Neural crest cell (in vitro differentiated cells): ENCODE measurements at regions not wholly inside any gene's neighbourhood (a gene's known extent, or its start where the extent isn't known, plus 50 kb on each side); places are given as distances from the start of the nearest gene placed in this dataset.

ENCODE experiments used
- DNase-seq: peaks from one replicate; pipeline ENCODE4 v3.0.0; 2021; ENCODE audit warnings: low read depth, mixed read lengths, low spot score
- H3K27ac Mint-ChIP-seq: one replicate; pipeline ENCODE4 v1.8.0; 2021; ENCODE audit warnings: mild to moderate bottlenecking, mixed read lengths; ENCODE audit not compliant: unreplicated experiment
- H3K27me3 Mint-ChIP-seq: 2 replicates; pipeline ENCODE4 v1.8.0; 2021; ENCODE audit warnings: low read depth, mild to moderate bottlenecking, mixed read lengths
- H3K36me3 Mint-ChIP-seq: 2 replicates; pipeline ENCODE4 v1.8.0; 2021; ENCODE audit warnings: low read depth, mild to moderate bottlenecking, mixed read lengths
- H3K4me1 Mint-ChIP-seq: 2 replicates; pipeline ENCODE4 v1.8.0; 2021; ENCODE audit warnings: mixed read lengths
- H3K4me3 Mint-ChIP-seq: one replicate; pipeline ENCODE4 v1.8.0; 2021; ENCODE audit warnings: mild to moderate bottlenecking, mixed read lengths
- H3K9me3 Mint-ChIP-seq: 2 replicates; pipeline ENCODE4 v1.8.0; 2021; ENCODE audit warnings: mixed read lengths
- TF ChIP-seq, protein P1 (sequence below): fragments of 200-600 bp; sonication (generic); conservative IDR thresholded peaks from 2 replicates; pipeline ENCODE4 v1.5.0; 2021; ENCODE audit warnings: antibody characterized with exemption, mild to moderate bottlenecking

- Mint-ChIP-seq H3K27ac (no peak overlapping the region), H3K9me3 (no peaks in the 10 kb centered on the region), H3K36me3 (no peaks in the 10 kb centered on the region), H3K27me3 (no peaks in the 10 kb centered on the region), H3K4me3 (no peak overlapping the region), H3K4me1 (no peaks in the 10 kb centered on the region)
- TF ChIP-seq, protein P1, sequence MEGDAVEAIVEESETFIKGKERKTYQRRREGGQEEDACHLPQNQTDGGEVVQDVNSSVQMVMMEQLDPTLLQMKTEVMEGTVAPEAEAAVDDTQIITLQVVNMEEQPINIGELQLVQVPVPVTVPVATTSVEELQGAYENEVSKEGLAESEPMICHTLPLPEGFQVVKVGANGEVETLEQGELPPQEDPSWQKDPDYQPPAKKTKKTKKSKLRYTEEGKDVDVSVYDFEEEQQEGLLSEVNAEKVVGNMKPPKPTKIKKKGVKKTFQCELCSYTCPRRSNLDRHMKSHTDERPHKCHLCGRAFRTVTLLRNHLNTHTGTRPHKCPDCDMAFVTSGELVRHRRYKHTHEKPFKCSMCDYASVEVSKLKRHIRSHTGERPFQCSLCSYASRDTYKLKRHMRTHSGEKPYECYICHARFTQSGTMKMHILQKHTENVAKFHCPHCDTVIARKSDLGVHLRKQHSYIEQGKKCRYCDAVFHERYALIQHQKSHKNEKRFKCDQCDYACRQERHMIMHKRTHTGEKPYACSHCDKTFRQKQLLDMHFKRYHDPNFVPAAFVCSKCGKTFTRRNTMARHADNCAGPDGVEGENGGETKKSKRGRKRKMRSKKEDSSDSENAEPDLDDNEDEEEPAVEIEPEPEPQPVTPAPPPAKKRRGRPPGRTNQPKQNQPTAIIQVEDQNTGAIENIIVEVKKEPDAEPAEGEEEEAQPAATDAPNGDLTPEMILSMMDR: no peak
- no peak for DNase-seq
These were observed 515.6 kb upstream of the ZP4 start for GRCh38 chr1:238406098-238406860.

- Mint-ChIP-seq H3K4me3 (no peak overlapping the region), H3K27ac (no peak overlapping the region), H3K9me3 (no peaks in the 10 kb centered on the region), H3K27me3 (no peaks in the 10 kb centered on the region), H3K36me3 (no peaks in the 10 kb centered on the region), H3K4me1 (no peaks in the 10 kb centered on the region)
- TF ChIP-seq, protein P1: no peak
- DNase-seq: no peak
These were observed 514.2 kb upstream of the ZP4 start for GRCh38 chr1:238404921-238405320.

DNA sequence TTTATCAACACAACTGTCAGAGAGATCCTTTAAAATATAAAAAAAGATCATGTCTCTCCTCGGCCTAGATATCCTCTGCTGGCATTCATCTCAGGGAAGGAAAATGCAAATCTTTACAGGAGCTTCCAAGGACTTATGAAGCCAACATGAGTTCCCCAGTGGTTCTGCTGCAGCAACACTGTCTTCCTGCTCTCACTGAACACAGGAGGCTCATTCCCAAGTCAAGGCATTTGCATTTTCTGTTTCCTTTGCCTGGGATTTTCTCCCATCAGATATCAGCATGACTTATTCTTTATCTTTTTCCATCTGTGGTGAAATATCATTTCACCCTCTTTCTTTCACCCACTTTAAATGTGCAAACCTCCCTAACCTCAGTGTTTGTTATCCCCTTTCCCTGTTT is 513.8 kb upstream of the ZP4 start:
- Mint-ChIP-seq H3K9me3 (no peaks in the 10 kb centered on the region), H3K4me1 (no peaks in the 10 kb centered on the region), H3K36me3 (no peaks in the 10 kb centered on the region), H3K27me3 (no peaks in the 10 kb centered on the region), H3K4me3 (no peak overlapping the region), H3K27ac (no peak overlapping the region)
- TF ChIP-seq, protein P1: no peak
- no peak for DNase-seq

DNA sequence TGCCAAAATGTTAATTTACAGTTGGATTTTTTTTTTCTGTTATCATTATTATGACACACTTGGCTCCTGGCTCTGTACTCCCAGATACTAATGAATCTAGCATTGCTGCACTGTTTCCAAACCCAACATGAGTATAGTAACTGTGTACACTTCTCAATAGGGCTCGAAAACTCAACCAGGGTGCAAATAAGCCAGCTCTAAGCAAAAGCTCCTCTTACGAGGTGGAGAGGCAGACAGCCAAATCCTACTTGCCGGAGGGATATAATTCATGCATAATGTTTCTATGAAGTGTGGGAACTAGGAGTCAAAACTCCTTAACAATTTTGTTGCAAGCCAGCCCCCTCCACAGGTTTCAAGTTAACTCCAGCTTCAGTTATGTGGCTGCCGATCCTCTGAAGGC is 510.4 kb upstream of the ZP4 start:
- Mint-ChIP-seq H3K4me3 (no peak overlapping the region), H3K4me1 (no peaks in the 10 kb centered on the region), H3K36me3 (no peaks in the 10 kb centered on the region), H3K27ac (no peak overlapping the region), H3K27me3 (no peaks in the 10 kb centered on the region), H3K9me3 (no peaks in the 10 kb centered on the region)
- TF ChIP-seq, protein P1: no peak
- DNase-seq: no peak

GRCh38 chr1:238399558-238399957 is 508.8 kb upstream of the ZP4 start:
- TF ChIP-seq, protein P1: peak; percentile 32
- no peak overlapping the region for H3K4me3 Mint-ChIP-seq
- no peaks in the 10 kb centered on the region for H3K4me1 Mint-ChIP-seq
- H3K36me3 Mint-ChIP-seq: no peaks in the 10 kb centered on the region
- H3K27me3 Mint-ChIP-seq: no peaks in the 10 kb centered on the region
- DNase-seq: no peak
- H3K9me3 Mint-ChIP-seq: no peaks in the 10 kb centered on the region
- no peak overlapping the region for H3K27ac Mint-ChIP-seq
